MV-4-11 (cell line): ENCODE measurements at regions not wholly inside any gene's neighbourhood (a gene's known extent, or its start where the extent isn't known, plus 50 kb on each side); places are given as distances from the start of the nearest gene placed in this dataset.
"Not testable (repeated sequence)": the region's sequence is repeated elsewhere in the genome, so short reads cannot be mapped to it uniquely, and the experiment has no call there.

Source experiments
- DNase-seq: peaks from one replicate; lab custom pipeline; 2025; lab: John Stamatoyannopoulos, UW

DNA sequence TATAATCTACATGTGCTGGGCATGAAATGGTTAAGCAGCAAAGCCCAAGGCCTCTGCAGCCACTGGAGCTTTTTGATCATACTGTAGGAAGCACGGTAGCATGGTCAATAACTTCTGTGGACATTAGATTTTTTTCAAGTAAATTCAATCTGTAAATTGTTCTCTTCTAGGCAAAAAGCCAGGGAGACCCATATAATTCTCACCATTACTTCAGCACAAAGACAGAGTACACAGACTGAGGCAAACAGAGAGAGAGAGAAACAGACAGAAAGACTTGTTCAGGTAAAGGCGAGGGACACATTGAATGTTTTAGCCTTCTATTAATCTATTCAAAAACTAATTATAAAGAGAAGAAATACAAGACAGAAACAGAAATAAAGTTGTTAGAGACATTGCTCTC is 349.4 kb downstream of the RFC3 start:
- no peak for DNase-seq

DNA sequence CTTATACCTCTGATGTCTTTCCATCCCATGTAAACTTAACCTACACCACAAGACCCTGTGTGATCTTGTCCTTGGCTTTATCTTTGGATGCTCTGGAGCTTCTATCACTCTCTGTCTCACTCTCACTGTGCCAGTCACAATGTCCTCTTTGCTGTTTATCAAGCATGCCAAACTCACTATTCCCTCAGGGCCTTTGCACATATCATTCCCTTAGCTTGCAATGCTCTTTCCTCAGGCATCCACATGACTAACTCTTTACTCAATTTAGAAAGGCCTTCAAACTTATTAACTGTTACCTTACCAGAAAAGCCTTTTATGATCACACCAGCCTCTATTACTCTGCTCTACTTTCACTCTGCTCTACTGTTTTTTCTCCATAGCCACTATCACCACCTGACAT is 354.1 kb downstream of the RFC3 start:
- no peak for DNase-seq

DNA sequence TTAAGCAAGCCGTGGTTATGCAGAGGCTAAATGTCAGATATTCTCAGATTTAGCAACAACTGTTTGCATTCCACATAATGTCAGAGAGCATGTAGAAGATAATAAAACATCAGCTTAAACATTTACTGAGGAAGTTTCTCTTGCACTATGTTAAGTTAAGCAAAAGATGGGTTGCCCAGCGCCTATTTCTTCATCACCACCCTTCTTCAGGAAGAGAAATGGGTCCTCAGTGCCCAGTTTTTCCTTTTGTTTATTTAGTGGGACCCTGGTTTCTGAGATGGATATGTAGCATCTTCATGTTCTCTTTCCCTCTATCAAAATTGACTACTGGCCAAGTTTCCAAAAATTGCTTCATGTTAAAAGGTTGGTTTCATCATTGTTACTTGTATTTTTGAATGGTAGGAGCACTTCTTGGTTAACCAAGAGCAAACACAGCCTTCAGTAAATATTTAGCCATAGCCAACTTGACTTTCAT is 356.8 kb downstream of the RFC3 start:
- no peak for DNase-seq

DNA sequence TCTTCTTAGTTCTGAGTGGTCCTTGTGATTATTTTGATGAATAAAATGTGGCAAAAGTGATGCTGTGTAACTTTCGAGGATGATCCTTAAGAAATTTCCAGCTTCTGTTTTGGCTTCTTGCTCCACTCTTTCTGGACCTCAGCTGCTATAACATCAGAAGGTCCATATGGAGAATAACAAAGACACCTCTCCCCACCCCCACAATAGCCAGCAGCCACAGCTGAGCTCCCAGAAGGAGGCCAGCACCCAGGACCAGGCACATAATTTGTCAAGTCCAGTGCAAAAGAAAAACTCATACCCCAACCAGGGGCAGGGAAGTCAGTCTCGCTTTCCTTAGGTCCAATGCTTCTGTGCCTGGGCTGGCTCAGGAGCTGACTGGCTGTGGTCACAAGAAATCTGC is 357.6 kb downstream of the RFC3 start:
- DNase-seq = no peak

DNA sequence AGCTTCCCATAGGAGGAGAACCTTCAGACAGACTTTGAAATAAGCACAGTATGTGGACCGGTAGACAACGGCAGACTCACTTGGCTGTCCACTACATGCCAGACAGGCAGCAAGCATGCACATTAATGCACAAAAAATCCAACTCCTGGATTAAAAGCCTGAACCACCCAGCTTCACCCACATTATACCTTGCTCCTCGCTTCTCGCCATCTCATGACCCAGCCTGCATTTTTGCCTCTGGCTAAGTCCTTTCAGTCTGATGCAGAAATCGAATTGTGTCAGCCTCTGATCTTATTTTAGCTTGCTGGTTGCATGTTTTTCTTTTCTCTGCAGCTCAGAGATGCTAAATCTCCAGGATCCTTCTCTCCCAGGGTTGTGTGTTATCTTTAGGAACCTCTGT is 358.7 kb downstream of the RFC3 start:
- no peak for DNase-seq

DNA sequence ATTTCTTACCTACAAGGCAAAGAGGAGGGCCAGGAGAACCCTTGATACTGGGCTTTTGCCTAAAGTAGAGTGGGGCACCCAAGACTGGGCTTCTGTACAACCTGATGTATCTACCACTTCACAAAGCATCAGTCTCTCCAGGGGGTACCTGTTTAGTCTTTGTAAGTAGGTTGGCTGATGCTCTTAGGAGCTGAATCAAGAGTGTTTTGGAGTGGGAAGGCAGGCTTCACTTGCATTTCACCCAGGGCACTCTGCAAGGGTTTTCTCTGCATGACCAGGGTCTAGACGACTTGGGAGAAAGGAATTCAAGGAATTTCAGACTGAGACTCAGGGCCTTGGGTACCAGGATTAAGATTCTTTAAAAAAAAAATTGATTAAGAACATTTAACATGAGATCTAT is 361.5 kb downstream of the RFC3 start:
- DNase-seq = no peak

DNA sequence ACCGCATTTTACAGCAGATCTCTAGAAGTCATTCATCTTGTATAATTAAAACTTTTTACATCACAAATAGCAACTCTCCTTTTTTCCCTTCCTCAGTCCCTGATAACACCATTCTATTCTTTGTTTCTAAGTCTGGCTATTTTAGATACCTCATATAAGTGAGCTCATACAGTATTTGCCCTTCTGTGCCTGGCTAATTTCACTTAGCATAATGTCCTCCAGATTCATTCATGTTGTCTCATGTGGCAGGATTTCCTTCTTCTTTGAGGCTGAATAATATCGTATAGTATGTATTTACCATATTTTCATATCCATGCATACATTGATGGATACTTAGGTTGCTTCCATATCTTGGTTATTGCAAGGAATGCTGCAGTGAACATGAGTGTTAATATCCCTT is 362.0 kb downstream of the RFC3 start:
- DNase-seq = no peak

DNA sequence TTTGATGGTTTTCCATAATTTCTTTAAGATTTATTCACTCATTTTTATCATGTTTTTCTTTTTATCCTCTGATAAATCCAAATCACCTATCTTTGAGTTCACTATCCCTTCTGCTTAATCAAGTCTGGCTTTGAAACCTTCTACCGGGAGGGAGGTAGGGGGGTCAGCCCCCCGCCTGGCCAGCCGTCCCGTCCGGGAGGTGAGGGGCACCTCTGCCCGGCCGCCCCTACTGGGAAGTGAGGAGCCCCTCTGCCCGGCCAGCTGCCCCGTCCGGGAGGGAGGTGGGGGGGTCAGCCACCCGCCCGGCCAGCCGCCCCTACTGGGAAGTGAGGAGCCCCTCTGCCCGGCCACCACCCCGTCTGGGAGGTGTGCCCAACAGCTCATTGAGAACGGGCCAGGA is 363.3 kb downstream of the RFC3 start:
- not testable (repeated sequence) for DNase-seq

DNA sequence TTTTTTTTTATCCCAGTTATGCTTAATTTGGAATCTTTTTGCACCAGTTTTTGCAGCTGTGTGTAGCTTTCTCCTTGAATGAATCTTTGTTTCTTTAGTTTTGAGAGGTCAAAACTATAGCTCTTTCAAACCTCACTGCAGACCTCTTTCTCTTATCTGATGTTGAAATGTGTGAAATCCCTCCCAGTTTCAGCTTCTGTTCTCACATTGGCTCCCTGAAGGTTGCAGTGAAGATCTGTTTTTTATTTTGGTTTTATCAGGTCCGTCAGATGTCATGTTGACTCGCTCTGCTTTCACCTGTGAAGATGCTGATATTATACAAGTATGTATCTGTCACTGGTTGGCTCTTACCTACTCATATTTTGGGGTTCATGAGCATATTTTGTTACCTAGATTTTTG is 372.0 kb downstream of the RFC3 start:
- no peak for DNase-seq

DNA sequence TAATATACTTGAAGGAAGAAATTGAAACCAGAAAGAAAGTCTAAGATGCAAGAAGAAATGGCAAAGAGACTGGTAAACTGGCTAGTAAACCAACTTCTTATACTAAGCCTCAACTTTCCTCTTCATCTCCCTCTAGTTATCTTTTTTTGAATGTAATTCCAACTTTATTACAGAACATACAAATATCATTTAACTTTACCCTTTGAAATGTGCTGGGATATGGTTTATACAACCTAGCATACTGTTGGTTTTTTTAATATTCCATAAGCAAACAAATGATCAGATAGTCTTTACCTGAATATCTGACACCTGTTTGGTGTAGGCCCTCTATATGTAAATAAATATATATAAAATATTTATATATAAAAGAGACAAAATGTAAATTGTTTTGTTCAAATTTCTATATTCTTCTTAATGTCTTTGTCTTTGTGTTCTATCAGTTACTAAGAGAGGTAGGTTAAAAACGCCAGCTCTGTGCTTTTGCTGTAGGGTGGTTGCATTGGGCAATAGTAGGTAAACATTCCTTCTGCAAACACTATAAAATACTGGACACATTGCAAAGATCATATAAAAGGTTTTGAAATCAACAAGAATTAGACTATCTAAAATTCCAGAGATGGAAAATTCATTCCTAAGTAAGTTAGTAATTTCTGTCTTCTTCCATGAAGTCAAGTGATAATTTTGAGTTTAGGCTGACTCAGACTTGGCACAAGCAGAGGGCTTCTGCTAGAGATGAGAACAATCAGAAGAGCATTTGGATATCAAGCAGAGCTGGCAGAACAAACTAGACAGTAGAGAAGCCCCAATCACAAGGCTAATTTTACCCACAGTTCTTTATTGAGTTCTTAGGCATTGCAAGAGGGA is 383.3 kb downstream of the RFC3 start:
- DNase-seq = no peak

DNA sequence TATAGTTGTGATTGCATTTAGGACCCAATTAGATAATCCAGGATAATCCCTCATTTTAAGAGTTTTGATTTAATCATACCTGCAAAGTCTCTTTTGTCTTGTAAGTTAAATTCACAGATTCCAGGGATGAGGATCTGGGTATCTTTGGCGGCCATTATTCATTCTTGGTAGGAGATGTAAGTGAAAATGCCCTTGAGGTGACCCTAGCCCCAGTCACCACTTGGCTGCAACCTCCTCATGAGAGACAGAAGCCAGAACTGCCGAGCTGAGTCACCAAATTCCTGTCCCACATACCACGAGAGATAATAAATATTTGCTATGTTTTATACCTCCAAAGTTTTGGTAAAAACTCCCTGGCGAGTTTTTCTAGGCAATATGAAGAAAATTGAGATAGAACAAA is 389.4 kb downstream of the RFC3 start:
- DNase-seq = no peak

DNA sequence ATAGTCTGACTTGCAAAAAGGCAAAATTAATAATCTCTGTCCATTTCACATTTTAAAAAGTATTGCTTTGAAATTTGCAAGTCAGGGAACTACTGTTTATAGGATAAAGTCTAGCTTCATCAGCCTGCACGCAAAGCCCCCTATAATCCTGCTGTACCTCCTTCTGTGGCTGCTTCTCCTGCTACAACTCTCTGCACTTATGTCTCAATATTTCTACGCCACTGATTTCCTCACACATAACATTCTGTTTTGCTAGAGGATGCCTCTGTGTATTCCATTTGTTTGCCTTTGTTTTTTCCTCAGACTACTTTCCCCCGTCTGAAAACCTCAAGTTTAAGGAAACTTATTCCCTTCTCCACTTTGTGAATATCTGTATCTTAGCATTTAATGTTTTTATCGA is 389.9 kb downstream of the RFC3 start:
- no peak for DNase-seq

DNA sequence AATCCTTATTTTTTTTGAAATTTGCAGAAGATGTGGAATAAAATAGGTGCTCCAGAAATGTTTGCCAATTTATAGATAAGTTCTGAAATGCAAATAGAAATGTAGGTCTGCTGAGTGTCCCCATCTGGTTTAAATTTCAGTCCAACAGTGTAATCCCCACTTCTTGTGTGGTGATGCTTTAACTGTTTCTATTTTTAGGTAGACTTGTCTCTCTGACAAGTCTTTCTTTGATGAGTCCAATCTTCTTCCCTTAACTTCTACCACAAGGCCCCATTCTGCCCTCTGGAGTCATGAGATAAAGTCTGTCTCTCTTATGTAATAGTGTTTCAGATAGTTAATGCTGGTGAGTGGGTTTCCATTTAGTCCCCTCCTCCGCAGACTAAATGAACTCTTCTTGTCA is 390.4 kb downstream of the RFC3 start:
- no peak for DNase-seq

DNA sequence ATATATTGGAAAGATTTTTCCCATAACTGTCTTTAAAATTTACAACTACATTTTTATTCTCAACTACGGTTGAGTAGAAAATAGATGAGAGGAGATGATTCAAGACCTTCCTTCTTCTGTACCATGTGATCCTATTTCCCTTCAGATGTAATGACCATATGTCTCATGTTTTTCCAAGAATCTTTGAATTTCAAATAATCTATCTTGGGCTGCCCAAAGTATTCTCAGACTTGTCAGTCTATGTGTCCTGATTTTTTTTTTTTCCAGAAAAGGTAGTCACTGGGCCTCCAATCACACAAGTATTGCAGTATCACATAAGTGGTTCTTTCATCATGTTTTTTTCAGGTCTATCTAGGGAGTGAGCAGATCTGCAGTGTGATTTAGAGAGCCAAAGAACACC is 392.4 kb downstream of the RFC3 start:
- DNase-seq = no peak

DNA sequence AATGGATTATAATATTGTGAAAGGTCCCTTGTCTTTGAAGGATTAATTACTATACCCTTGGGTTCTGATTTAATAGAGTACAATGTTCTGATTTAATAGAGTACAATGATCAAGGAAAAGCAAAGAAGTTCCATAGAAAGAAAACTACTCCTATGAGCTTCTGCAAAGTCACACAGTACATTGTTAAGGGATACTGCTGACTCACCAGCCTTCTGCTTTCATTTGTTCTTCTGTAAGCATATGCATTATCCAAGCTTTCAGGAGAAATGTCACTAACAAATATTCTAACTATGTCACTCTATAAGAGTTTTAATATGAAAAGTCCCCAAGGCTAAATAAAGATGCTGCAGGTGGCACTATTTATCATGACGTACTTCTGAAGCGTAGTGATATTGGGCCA is 396.7 kb downstream of the RFC3 start:
- no peak for DNase-seq

DNA sequence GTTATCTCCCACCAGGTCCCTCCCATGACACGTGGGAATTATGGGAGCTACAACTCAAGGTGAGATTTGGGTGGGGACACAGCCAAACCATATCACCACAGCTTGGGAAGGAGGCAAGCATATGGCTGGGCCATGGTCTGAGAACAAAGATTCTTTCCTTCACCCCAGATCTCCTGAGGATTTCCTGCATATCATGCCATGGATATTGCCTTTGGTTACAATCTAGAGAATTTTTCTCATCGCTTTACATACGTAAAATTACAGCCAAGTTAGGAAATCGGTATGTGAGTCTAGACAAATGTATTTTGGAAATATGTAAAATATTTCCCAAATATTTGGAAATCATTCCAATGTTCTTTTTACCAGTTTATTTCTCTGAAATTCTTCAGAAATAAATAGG is 398.3 kb downstream of the RFC3 start:
- DNase-seq = no peak

DNA sequence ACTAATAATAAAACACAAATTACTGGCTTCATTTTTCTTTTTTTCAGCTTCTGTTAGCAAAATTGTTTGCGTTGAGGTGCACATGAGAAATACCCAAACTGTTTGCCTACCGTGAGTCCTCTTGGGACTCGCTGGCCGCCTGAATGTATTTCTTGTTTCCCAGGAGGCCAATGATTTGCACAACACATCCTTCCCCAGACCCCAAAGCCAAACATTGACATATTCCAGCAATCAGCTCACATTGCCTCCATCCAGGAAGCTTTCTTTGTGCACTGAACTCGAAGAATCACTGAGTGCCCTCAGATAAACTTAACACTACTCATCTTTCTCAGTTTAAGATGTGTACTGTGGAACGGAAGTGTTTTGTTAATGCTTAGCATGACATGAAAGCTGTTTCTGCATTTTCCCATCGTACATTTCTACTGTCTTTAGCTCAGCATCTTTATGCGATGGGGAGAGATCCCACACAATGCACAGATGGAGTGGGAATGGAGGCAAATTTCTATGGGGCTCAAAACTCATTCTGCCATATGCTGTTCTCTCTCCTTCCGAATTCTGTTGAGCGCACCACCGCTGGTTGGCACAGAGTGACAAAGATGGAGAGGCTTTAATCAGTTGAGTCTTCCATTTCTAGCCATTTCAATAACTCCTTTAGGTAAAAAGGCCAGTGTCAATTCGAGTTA is 399.5 kb downstream of the RFC3 start:
- no peak for DNase-seq

DNA sequence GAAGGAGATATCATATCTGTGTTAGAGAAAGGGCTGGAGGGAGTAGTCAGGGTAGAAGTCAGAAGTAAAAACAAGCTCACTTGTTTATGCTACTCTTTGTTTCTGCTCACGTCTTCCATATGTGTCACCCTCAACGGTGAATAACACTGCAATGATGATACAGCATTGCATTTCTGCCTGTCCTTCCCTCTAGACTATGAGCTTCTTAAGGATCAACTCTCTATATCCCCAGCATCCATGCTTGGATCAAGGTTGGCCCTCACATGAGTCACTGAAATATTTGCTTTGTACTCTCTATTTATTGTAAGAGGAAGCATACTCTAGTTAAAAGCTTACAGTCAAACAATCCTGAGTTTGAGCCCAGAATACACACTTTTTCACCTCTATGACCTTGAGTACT is 406.0 kb downstream of the RFC3 start:
- DNase-seq = no peak

DNA sequence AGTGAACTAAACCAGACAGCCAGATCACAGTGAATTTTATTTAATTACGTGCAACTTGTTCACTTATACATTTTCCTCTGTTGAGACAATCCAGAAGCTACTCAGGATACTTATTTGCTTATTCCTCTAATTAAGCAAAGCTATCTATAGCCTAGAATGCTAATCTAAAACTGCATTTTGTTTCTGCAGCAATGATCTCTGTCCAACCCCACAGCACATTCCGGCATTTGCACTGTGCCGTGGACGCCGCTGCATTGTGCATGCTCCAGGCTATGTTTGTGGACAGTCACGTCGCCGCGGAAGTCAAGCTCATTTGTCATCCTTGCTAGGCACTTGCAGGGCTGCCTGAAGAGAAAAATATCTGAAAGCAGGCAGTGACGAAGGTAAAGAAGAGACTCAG is 406.9 kb downstream of the RFC3 start:
- DNase-seq = no peak

DNA sequence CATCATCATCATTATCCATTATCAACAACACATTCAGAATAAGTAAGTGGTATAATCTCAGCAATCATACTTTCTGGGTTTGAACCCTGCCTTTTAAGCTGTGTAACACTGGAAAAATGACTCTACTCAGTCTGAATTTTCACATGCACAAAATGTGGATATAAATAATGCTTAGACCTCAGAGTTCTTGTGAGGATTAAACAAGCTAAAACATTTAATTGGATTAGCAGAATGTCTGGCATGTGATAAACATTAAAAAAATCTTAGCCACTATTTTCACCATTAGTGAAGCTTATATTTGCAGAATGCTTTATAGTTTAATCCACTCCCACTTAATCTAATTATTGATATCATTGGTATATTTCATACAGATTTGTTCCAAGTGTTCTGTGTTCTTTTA is 412.3 kb downstream of the RFC3 start:
- no peak for DNase-seq

DNA sequence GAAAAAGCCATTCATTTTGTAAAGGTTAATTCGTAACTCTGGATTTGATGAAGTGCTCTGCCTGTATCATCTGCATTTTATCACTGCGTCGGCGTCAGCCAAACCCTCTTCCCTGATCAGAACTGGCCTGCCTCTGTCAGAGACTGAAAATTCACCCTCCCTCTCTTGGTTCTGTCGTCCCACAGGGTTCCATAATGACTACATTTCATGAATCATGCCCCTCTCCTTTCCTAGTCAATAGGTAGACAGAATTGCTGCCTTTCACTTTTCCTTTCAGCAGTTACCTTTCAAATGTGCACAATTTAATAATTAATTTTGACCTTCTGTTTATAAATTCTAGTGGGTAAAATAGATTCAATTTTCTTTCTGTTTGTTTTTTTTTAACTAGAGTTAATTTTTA is 423.4 kb downstream of the RFC3 start:
- DNase-seq = no peak

DNA sequence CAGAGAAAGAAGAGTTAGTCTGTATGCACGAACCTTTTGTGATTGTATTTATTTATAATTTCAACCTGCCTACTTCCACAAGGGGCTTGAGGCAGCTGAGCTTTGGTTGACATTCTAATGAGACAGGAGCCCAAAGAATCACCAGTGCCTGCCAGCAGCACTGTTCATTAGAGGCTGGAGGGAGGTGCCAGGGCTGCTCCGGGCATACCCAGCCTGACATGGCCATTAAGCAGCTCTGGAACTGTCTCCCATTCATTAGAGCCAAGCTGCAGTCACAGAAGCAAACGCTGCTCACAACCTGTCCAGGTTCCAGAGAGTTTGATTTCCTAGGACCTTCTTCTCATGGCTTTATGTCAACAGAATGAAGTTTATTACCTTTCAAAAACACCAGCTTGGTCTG is 425.5 kb downstream of the RFC3 start:
- no peak for DNase-seq

DNA sequence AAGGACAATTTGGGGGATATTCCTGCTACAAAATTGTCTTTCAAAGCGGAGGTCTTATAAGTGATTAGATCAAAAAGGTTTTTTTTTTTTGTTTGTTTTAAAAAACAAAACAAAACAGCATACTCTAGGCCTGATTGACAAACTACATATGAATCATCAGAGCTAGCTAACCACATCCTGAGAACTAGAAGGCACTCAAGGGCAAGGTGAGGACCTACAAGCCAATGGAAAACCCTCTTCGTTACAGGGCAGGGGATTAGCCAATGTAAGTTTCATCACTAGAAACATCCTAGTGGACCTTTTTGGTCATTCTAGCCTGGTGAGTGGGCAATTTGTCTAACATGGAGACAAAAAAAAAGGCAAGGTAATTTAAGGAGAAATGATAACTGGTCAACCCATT is 428.6 kb downstream of the RFC3 start:
- no peak for DNase-seq

DNA sequence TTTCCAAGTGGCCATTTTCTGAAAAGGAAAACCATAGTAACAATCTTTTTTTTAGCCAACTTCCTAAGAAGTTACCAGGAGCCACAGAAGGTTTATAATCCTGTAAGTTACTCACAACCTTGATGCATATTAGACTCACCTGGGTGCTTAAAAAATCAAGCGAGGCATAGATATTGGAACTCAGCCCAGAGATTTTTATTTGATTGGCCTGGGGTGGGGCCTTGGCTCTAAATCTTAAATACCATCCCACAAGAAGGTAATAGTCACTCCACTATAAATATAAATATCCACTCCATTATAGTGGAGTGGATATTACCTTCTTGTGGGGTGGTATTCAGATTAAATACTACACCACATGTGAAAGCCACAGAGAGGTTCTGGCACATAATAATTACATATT is 429.6 kb downstream of the RFC3 start:
- DNase-seq = no peak
